ENCODE measurements at regions not wholly inside any gene's neighbourhood (a gene's known extent, or its start where the extent isn't known, plus 50 kb on each side); places are given as distances from the start of the nearest gene placed in this dataset.

DNA sequence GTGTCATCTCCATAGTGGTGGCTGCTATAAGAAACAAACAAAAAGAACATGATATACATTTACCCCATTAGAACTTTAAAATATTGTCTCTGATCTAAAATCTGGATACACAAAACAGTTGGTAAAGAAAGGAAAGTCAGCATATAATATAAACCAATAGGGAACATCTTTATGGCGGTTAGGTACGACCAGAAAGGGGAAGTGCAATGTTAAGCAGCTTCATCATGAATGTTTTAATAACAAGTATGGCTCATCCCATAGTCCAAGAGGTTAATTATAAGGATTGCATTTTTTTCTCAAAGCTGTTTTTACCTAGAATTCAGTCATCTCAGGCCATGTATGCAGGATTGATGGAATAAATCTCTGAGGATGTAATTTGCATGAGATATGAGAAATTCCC is 1869.7 kb downstream of the PCDH7 start:
- Mint-ChIP-seq H3K27ac (no peak overlapping the region), H3K4me3 (no peak overlapping the region), H3K9me3 (peaks cover 10 to 25% of the 10 kb centered on the region in 2 donors), H3K27me3 (no peaks in the 10 kb centered on the region), H3K4me1 (no peaks in the 10 kb centered on the region)
- ATAC-seq: no peak
- no peak for DNase-seq

DNA sequence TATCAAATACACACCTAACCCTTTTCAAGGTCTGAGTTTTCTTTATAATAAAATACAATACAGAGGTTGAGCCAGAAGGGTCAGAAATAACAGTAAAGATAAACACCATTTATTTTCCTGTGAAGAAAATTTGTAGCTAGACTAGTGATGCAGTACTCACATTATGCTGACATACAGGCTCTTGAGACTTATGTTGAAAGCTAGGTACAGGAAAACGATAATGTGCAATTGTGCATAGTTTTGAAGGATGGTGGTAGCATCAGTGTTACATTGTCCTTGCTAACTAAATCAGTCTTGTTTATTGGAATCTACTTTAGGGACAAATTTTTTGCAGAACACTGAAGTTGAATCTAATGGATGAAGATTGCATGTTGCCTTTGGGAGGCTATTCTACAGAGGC is 1877.2 kb downstream of the PCDH7 start:
- H3K4me1 Mint-ChIP-seq: no peaks in the 10 kb centered on the region
- H3K27me3 Mint-ChIP-seq: no peaks in the 10 kb centered on the region
- no peak overlapping the region for H3K4me3 Mint-ChIP-seq
- H3K27ac Mint-ChIP-seq: no peak overlapping the region
- H3K9me3 Mint-ChIP-seq: peaks cover 0 to 19% of the 10 kb centered on the region in 2 donors
- DNase-seq (no peak), ATAC-seq (no peak)

DNA sequence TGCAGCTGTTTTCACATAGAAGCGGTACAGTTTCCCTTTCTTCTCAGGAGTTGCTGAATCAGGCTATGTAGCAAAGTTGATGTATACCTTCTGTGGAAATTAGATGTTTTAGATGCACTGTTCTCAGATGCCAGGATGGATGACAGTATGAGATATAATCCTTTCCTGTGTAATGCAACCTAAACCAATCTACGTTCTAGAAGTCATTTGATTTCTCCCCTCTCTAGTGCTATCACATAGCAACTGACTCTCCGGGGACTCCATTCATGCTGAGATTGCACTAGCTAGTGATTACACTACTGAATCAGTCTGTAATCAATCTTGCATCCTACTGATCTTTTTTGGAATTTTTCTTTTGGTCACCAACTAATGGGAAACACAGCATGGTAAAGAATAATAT is 1881.7 kb downstream of the PCDH7 start:
- Mint-ChIP-seq H3K9me3 (no peaks in the 10 kb centered on the region), H3K4me3 (no peak overlapping the region), H3K27me3 (no peaks in the 10 kb centered on the region), H3K4me1 (no peaks in the 10 kb centered on the region), H3K27ac (no peak overlapping the region)
- DNase-seq: no peak
- no peak for ATAC-seq

DNA sequence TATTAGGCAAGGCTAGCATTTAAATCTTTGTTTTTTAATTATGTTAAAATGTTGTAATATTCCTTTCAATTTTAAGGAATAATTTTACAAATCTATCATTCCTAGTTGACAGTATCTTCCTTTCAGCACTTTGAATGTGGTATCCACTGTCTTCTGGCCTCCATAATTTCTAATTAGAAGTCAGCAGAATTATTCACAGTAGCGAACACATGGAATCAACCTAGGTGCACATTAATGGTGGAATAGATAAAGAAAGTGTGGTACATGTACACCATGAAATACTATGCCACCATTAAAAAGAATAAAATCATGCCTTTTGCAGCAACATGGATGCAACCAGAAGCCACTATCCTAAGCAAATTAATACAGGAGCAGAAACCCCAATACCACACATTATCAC is 1887.8 kb downstream of the PCDH7 start:
- Mint-ChIP-seq H3K9me3 (peaks cover 0 to 22% of the 10 kb centered on the region in 2 donors), H3K27ac (no peak overlapping the region), H3K27me3 (no peaks in the 10 kb centered on the region), H3K4me3 (no peak overlapping the region), H3K4me1 (no peaks in the 10 kb centered on the region)
- no peak for DNase-seq
- no peak for ATAC-seq

DNA sequence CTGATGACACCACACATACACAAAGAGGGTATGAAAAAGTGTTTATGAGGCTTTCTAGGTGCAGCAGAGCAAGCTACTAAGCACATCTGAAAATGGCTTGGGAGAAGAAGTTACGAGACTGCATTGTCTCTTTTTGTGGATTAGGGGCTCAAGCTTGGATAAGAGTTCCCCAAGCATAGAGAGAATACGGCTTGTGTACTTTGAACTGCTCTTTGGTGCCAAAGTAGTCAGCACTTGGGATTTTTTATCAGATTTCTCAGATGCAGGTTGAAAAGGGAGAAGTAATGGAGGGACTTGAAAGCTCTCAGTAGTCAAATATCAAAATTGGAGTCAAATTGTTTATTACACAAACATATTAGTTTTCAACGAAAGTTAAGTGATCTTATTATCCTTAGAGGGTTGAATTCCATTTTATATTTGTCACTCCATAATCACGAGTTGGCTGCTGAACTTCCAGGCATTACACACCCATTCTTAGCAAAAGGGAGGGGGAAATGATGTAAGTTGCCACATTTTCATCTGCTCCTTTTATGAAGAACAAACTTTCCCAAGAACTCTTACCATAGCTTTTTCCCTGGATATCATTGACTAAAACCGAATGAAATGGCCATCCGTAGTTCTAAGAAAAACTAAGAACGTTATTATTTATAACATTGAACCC is 1904.9 kb downstream of the PCDH7 start:
- H3K4me3 Mint-ChIP-seq: no peak overlapping the region
- H3K4me1 Mint-ChIP-seq: no peaks in the 10 kb centered on the region
- no peaks in the 10 kb centered on the region for H3K27me3 Mint-ChIP-seq
- DNase-seq (no peak), ATAC-seq (no peak)
- H3K9me3 Mint-ChIP-seq: peaks cover 10 to 19% of the 10 kb centered on the region in 2 donors
- H3K27ac Mint-ChIP-seq: no peak overlapping the region

DNA sequence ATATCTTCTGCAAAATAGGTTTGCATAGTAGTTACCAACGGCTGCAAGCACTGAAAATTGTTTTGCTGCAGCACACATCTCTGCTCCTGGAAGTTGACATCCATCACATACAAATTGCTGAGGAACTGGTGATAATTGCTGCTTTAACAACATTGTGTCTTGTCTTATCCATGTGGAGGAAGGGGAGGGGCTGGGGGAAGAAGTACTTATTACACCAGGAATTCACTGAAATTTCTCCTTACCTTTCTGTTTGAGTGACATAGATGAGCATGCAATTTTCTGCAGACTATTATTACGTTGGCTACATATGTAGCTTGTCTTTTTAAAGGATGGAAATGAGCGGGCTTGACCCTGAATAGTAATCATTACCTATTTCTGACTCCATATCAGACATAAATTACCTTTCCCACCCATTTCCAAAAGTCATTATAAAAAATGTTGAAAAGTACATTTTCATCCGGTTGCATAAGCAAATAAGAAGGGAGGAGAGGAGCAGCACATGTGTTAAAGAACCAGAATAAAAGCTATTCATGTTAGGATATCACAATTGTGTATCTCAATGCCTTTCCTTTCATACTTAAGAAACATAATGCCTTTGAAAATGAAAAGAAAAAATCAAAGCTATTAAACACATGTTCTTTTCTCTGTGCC is 1905.6 kb downstream of the PCDH7 start:
- Mint-ChIP-seq H3K27ac (no peak overlapping the region), H3K9me3 (peaks cover 5 to 16% of the 10 kb centered on the region in 2 donors), H3K27me3 (no peaks in the 10 kb centered on the region), H3K4me3 (no peak overlapping the region), H3K4me1 (no peaks in the 10 kb centered on the region)
- no peak for ATAC-seq
- no peak for DNase-seq

DNA sequence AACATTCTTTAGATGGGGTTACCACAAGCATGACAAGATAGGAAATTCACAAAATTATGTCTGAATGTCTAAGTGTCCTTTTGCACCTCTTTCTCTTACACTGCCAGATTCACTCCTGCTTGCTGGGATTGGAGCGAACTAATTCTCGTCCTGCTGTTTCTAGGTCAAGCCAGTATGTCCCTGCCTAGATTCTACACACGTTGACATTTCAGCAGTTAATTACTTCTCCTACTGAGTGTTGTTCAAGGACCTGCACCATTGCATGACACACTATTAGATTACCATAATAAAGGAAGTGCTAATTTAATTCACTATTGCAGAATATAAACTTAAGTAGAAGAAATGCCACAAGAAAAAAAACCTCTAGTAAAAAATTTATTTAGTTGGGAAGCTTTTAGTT is 1911.7 kb downstream of the PCDH7 start:
- Mint-ChIP-seq H3K4me3 (no peak overlapping the region), H3K27ac (no peak overlapping the region), H3K27me3 (no peaks in the 10 kb centered on the region), H3K4me1 (no peaks in the 10 kb centered on the region), H3K9me3 (peaks cover 3 to 8% of the 10 kb centered on the region in 2 donors)
- DNase-seq (no peak), ATAC-seq (no peak)

DNA sequence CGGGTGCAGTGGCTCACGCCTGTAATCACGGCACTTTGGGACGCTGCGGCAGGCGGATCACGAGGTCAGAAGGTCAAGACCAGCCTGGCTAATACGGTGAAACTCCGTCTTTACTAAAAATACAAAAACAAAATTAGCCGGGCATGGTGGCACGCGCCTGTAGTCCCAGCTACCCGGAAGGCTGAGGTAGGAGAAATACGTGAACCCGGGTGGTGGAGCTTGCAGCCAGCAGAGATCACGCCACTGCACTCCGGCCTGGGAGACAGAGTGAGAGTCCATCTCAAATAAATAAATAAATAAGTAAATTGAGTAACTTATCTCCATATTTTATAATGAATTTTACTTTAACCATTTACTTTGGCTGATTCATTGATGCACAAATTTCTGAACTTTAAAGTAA is 1913.3 kb downstream of the PCDH7 start:
- H3K4me3 Mint-ChIP-seq: no peak overlapping the region
- H3K9me3 Mint-ChIP-seq: peaks cover 3 to 14% of the 10 kb centered on the region in 2 donors
- no peak overlapping the region for H3K27ac Mint-ChIP-seq
- DNase-seq (no peak), ATAC-seq (no peak)
- H3K27me3 Mint-ChIP-seq: no peaks in the 10 kb centered on the region
- H3K4me1 Mint-ChIP-seq: no peaks in the 10 kb centered on the region

DNA sequence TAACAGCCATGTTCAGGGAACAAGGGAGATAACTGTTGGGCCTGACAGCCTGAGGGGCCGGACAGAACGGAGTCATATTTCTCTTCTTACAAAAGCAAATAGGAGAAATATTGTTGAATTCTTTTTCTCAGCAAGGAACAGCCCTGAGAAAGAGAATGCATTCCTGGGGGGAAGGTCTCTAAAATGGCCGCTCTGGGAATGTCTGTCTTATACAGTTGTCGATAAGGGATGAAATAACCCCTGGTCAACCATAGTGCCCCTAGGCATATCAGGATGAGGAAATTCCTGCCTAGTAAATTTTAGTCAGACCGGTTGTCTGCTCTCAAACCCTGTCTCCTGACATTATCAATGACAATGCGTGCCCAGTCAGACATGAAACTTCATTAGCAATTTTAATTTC is 1925.5 kb downstream of the PCDH7 start:
- ATAC-seq (no peak), DNase-seq (no peak)
- H3K4me3 Mint-ChIP-seq: no peak overlapping the region
- no peaks in the 10 kb centered on the region for H3K4me1 Mint-ChIP-seq
- no peaks in the 10 kb centered on the region for H3K27me3 Mint-ChIP-seq
- peaks cover 14 to 34% of the 10 kb centered on the region in 2 donors for H3K9me3 Mint-ChIP-seq
- no peak overlapping the region for H3K27ac Mint-ChIP-seq

DNA sequence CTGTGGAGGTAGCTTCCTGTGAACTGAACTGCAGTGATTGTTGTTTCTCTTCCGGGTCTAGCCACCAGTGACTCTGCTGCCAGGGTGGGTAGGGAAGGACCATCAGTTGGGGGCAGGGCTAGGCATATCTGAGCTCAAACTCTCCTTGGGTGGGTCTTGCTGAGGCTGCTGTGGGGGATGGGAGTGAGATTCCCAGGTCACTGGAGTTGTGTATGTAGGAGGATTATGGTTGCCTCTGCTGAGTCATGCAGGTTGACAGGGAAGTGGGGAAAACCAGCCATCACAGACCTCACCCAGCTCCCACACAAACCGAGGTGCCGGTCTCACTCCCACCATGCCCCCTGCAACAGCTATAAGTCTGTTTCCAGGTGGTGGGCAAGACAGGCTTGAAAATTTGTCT is 1937.8 kb downstream of the PCDH7 start:
- H3K4me1 Mint-ChIP-seq: no peaks in the 10 kb centered on the region
- H3K4me3 Mint-ChIP-seq: no peak overlapping the region
- DNase-seq (no peak), ATAC-seq (no peak)
- no peaks in the 10 kb centered on the region for H3K27me3 Mint-ChIP-seq
- H3K27ac Mint-ChIP-seq: no peak overlapping the region
- H3K9me3 Mint-ChIP-seq: peaks cover 4 to 27% of the 10 kb centered on the region in 2 donors

DNA sequence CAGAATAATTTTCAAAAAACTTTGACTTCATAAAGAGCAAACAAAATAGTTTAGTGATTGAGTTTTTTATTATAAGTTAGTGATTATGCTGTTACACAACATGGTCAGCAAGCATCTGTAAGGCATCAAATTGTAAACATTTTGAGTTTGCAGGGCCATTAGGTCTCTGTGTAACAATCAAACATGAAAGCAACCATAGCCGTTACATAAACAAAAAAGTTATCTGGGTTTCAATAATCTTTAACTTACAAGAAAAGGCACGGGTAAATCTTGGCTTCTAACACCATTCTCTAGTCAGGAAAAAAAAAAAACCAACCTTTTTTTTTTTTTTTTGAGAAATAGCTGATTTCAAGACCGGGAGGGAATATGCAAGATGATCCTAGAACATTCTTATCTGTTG is 1941.1 kb downstream of the PCDH7 start:
- Mint-ChIP-seq H3K4me3 (no peak overlapping the region), H3K4me1 (no peaks in the 10 kb centered on the region), H3K27ac (no peak overlapping the region), H3K27me3 (no peaks in the 10 kb centered on the region), H3K9me3 (peaks cover 15 to 16% of the 10 kb centered on the region in 2 donors)
- ATAC-seq (no peak), DNase-seq (no peak)

DNA sequence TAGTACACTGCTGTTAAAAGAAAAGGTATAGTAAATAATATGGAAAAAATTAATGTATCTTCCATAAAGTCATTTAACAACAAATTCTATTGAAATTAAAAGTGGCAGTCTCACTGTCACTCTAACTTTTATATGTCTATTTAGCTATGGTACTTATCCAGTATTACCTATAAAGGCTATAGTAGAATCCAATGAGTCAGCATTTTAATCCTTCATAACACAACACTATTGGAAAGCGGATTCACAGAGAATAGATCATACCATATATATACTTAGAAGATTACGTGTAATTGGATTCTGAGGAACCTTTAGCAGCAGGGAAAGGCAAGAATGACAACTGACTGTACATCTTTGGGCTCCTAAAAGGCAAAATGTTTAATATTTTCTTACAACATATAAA is 1942.6 kb downstream of the PCDH7 start:
- Mint-ChIP-seq H3K9me3 (peaks cover 7 to 16% of the 10 kb centered on the region in 2 donors), H3K27me3 (no peaks in the 10 kb centered on the region), H3K4me1 (no peaks in the 10 kb centered on the region), H3K27ac (no peak overlapping the region), H3K4me3 (no peak overlapping the region)
- no peak for ATAC-seq
- no peak for DNase-seq

DNA sequence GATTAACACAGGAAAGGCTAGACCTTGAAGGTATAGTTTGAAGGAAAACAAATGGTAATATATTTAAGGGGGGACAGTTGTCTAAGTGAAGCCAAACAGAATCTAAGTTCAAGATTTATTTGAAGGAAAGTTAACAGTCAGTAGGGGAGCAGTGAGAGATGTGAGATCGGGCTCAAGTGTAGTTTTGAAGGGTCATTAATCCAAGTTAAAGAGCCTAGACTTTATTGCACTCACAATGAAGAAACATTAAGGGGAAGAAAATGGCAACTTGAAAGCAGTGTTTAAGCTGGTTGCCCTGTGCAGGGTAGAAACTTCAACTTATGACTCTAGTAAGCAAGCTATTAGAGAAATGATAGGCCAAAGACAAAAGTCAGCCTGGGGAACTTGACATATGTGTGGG is 1952.2 kb downstream of the PCDH7 start:
- H3K27ac Mint-ChIP-seq: no peak overlapping the region
- H3K4me3 Mint-ChIP-seq: no peak overlapping the region
- ATAC-seq (no peak), DNase-seq (no peak)
- no peaks in the 10 kb centered on the region for H3K4me1 Mint-ChIP-seq
- no peaks in the 10 kb centered on the region for H3K27me3 Mint-ChIP-seq
- H3K9me3 Mint-ChIP-seq: peaks cover 6 to 18% of the 10 kb centered on the region in 2 donors

DNA sequence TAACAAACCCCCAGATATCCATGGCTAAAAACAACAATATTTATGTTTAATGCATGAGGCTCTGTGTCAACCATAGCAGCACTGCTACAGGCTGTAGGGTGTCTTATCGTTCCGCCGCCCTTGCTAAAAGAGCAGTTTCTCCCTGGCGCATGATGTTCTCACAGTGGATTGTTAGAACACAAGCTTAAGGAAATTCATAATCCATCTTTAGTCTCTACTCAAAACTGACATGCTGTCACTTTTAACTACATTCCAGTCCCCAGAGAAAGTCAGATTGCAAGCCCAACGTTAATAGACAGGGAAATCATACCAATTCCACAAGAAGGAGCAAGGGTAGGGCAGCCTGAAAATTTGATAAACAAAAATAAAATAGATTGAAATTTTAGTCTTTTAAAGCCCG is 1960.8 kb downstream of the PCDH7 start:
- Mint-ChIP-seq H3K4me1 (no peaks in the 10 kb centered on the region), H3K27me3 (no peaks in the 10 kb centered on the region), H3K4me3 (no peak overlapping the region), H3K27ac (no peak overlapping the region), H3K9me3 (peaks cover 11 to 12% of the 10 kb centered on the region in 2 donors)
- DNase-seq (no peak), ATAC-seq (no peak)

DNA sequence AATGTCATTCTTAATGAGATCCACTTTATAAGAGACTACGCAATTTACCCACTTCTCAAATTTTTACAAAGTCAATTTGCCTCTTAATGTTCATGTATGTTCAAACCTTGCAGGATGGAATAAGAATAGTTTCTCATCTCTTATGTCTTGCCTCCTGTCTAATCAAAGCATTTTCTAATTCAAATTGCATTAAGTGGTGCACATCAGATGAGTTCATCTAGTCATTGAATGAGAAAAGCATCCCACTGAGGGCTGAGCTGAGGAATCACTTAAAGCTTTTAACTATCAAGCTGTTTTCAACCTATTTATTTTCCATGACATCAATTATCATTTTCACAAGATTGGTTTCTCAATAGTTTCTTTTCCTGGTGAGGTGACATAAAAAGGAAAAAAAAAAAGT is 1964.0 kb downstream of the PCDH7 start:
- Mint-ChIP-seq H3K4me3 (no peak overlapping the region), H3K27me3 (no peaks in the 10 kb centered on the region), H3K27ac (no peak overlapping the region), H3K4me1 (no peaks in the 10 kb centered on the region), H3K9me3 (peaks cover 11 to 12% of the 10 kb centered on the region in 2 donors)
- no peak for ATAC-seq
- DNase-seq: no peak

DNA sequence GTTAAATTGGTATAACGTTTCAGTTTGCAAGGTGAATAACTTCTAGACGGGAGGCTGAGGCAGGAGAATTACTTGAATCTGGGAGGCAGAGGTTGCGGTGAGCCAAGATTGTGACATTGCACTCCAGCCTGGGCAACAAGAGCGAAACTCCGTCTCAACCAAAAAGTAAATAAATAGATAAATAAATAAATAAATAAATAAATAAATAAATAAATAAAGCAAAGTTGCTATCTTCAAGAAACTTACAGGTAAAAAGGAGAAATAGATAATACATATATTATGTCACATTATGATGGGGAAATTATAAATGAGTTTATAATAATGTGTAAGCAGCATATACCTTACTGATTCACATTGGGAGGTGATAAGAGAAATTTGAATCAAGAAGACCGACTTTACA is 1966.0 kb downstream of the PCDH7 start:
- H3K9me3 Mint-ChIP-seq: peaks cover 0 to 4% of the 10 kb centered on the region in 2 donors

DNA sequence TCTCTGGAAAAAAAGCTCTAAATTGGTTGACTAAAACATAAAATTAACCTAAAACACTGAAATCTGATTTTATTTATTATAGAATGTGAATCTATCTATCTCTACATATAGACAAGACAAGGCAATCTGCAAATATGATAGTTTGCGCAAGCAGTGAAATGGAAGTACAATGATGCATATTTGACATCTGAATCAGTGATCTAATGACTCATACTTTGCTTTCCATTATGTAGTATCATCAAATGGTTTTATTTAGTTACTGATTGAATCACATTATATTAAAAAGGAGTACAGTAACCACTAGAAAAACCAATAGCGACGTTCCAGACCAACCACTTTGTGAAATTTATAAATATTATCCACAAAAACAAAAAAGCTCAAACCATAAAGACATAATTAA is 1969.3 kb downstream of the PCDH7 start:
- ATAC-seq (no peak), DNase-seq (no peak)
- no peak overlapping the region for H3K4me3 Mint-ChIP-seq
- H3K9me3 Mint-ChIP-seq: peaks cover 8 to 15% of the 10 kb centered on the region in 2 donors
- H3K27me3 Mint-ChIP-seq: no peaks in the 10 kb centered on the region
- no peaks in the 10 kb centered on the region for H3K4me1 Mint-ChIP-seq
- no peak overlapping the region for H3K27ac Mint-ChIP-seq

More for the DNA sequence above, 1966.0 kb downstream of the PCDH7 start:
- DNase-seq: no peak
- ATAC-seq: no peak
- Mint-ChIP-seq H3K4me3 (no peak overlapping the region), H3K27me3 (no peaks in the 10 kb centered on the region), H3K27ac (no peak overlapping the region), H3K4me1 (no peaks in the 10 kb centered on the region)

Data from stimulated activated naive CD8-positive, alpha-beta T cell treated with anti-CD3 and anti-CD28 coated beads, Interleukin-15, amount 100 ng/mL, for 72 hours (primary cell).